H1 (cell line): ENCODE measurements at regions not wholly inside any gene's neighbourhood (a gene's known extent, or its start where the extent isn't known, plus 50 kb on each side); places are given as distances from the start of the nearest gene placed in this dataset.

Source experiments
- CTCF ChIA-PET: fragments of 300-600 bp; sonication (Branson Sonifier 250); formaldehyde crosslinking; loops from one replicate; lab custom pipeline; 2021; ENCODE audit not compliant: partially characterized antibody; lab: Charles Lee
- POLR2A ChIA-PET: fragments of 300-600 bp; sonication (Branson Sonifier 250); formaldehyde crosslinking; loops from one replicate; lab custom pipeline; 2021; ENCODE audit warnings: inconsistent platforms; ENCODE audit not compliant: partially characterized antibody; lab: Charles Lee
- DNase-seq, 2 experiments: peaks; one replicate each; pipeline versions ENCODE4 v3.0.0 to v3.0.0-alpha.2; 2010 to 2022; ENCODE audit warnings: low spot score in 2 of 2, low read depth in 1 of 2, mixed read lengths in 1 of 2
- FAIRE-seq: peaks from 2 replicates; lab custom pipeline; 2011; peaks lifted over from hg19 to GRCh38; lab: Jason Lieb, UNC
- H2AFZ ChIP-seq: 2 replicates; pipeline ENCODE4 v1.8.1; 2012; ENCODE audit warnings: low read length, inconsistent platforms
- H2AK5ac ChIP-seq: 2 replicates; pipeline ENCODE4 v1.6.1; 2013; ENCODE audit warnings: low read depth, low read length
- H2BK120ac ChIP-seq: replicated peaks from 2 replicates; pipeline ENCODE3; 2013; ENCODE audit warnings: low read depth, low read length, inconsistent platforms
- H2BK12ac ChIP-seq: 2 replicates; pipeline ENCODE4 v1.6.1; 2013; ENCODE audit warnings: low read depth, low read length
- H2BK15ac ChIP-seq: 2 replicates; pipeline ENCODE4 v1.6.1; 2013; ENCODE audit warnings: low read length
- H2BK20ac ChIP-seq: 2 replicates; pipeline ENCODE4 v1.6.1; 2013; ENCODE audit warnings: low read length
- H2BK5ac ChIP-seq: 2 replicates; pipeline ENCODE4 v1.6.1; 2013; ENCODE audit warnings: low read depth, low read length
- H3K14ac ChIP-seq: 2 replicates; pipeline ENCODE4 v1.6.1; 2013; ENCODE audit warnings: inconsistent platforms; ENCODE audit not compliant: insufficient read length
- H3K18ac ChIP-seq: 2 replicates; pipeline ENCODE4 v1.6.1; 2013; ENCODE audit warnings: low read length; ENCODE audit errors: extremely low read depth
- H3K23ac ChIP-seq: 2 replicates; pipeline ENCODE4 v1.6.1; 2013; ENCODE audit warnings: inconsistent platforms; ENCODE audit not compliant: insufficient read length
- H3K23me2 ChIP-seq: 2 replicates; pipeline ENCODE4 v1.6.1; 2013; ENCODE audit warnings: low read depth, low read length
- H3K27ac ChIP-seq: 2 replicates; pipeline ENCODE4 v1.6.1; 2011; ENCODE audit warnings: low read depth, low read length, inconsistent platforms
- H3K27me3 ChIP-seq, 4 experiments: replicated peaks in 1 of 4; 1 replicate in 1 of 4; 2 replicates in 3 of 4; pipeline versions ENCODE4 v1.6.1 to v1.8.1; 2011 to 2013; ENCODE audit warnings: low read length in 3 of 4, mild to moderate bottlenecking in 3 of 4, inconsistent platforms in 2 of 4, mixed read lengths in 2 of 4, moderate library complexity in 1 of 4; ENCODE audit not compliant: control insufficient read depth in 3 of 4, insufficient read depth in 3 of 4; ENCODE audit errors: extremely low read depth in 1 of 4
- H3K36me3 ChIP-seq, 4 experiments: 2 replicates each; pipeline versions ENCODE4 v1.6.1 to v1.8.1; 2011 to 2013; ENCODE audit warnings: mild to moderate bottlenecking in 4 of 4, low read length in 3 of 4, moderate library complexity in 2 of 4, control low read depth in 1 of 4, inconsistent platforms in 1 of 4; ENCODE audit not compliant: insufficient read depth in 4 of 4, control insufficient read depth in 2 of 4
- H3K4ac ChIP-seq: replicated peaks from 2 replicates; pipeline ENCODE3; 2013; ENCODE audit warnings: low read length, low read depth, mixed read lengths, inconsistent platforms; ENCODE audit not compliant: insufficient read length
- H3K4me1 ChIP-seq, 4 experiments: replicated peaks in 1 of 4; 1 replicate in 1 of 4; 2 replicates in 3 of 4; pipeline versions ENCODE4 v1.6.1 to v1.8.1; 2011 to 2013; ENCODE audit warnings: low read length in 3 of 4, inconsistent platforms in 2 of 4, mixed read lengths in 1 of 4; ENCODE audit not compliant: insufficient read depth in 4 of 4, control insufficient read depth in 3 of 4
- H3K4me2 ChIP-seq, 2 experiments: 2 replicates each; pipeline versions ENCODE4 v1.6.1 to v1.8.1; 2011 to 2013; ENCODE audit warnings: low read depth in 2 of 2, low read length in 2 of 2, control low read depth in 1 of 2, inconsistent platforms in 1 of 2, mild to moderate bottlenecking in 1 of 2; ENCODE audit not compliant: insufficient read depth in 1 of 2
- H3K4me3 ChIP-seq, 4 experiments: fragments of 200-600, 300-600 bp in 1 of 4; sonication (generic), shearing (Covaris generic), sonication (Bioruptor Twin) in 1 of 4; 2 replicates each; pipeline versions ENCODE4 v1.5.1 to v1.8.1; 2011 to 2016; ENCODE audit warnings: low read length in 4 of 4, low read depth in 3 of 4, control low read depth in 2 of 4, inconsistent platforms in 2 of 4, mild to moderate bottlenecking in 2 of 4, mixed read lengths in 1 of 4, moderate library complexity in 1 of 4; ENCODE audit not compliant: insufficient read depth in 2 of 4; ENCODE audit errors: extremely low read depth in 1 of 4
- H3K56ac ChIP-seq: replicated peaks from 2 replicates; pipeline ENCODE3; 2013; ENCODE audit warnings: low read depth, mild to moderate bottlenecking, mixed read lengths, low read length, inconsistent platforms; ENCODE audit not compliant: insufficient read length
- H3K79me1 ChIP-seq: 2 replicates; pipeline ENCODE4 v1.6.1; 2013; ENCODE audit warnings: low read depth, low read length, control low read depth
- H3K79me2 ChIP-seq, 2 experiments: 2 replicates each; pipeline versions ENCODE4 v1.6.1 to v1.8.1; 2012 to 2013; ENCODE audit warnings: low read length in 2 of 2, mild to moderate bottlenecking in 2 of 2, inconsistent platforms in 1 of 2; ENCODE audit not compliant: insufficient read depth in 2 of 2, control insufficient read depth in 1 of 2
- H3K9ac ChIP-seq, 4 experiments: replicated peaks in 1 of 4; 1 replicate in 1 of 4; 2 replicates in 3 of 4; pipeline versions ENCODE4 v1.6.1 to v1.8.1; 2011 to 2013; ENCODE audit warnings: low read depth in 3 of 4, low read length in 3 of 4, control low read depth in 2 of 4, mild to moderate bottlenecking in 2 of 4, moderate library complexity in 2 of 4, inconsistent platforms in 1 of 4; ENCODE audit errors: extremely low read depth in 1 of 4
- H3K9me3 ChIP-seq, 2 experiments: 2 replicates each; pipeline versions ENCODE4 v1.6.1 to v1.8.1; 2012 to 2013; ENCODE audit warnings: mild to moderate bottlenecking in 2 of 2, moderate library complexity in 2 of 2, control low read depth in 1 of 2, inconsistent platforms in 1 of 2, low read depth in 1 of 2, low read length in 1 of 2, mixed read lengths in 1 of 2; ENCODE audit not compliant: insufficient read depth in 2 of 2
- H4K20me1 ChIP-seq, 2 experiments: replicated peaks in 1 of 2; 2 replicates each; pipeline versions ENCODE3 to v1.8.1; 2011 to 2013; ENCODE audit warnings: inconsistent platforms in 2 of 2, low read length in 2 of 2, mild to moderate bottlenecking in 1 of 2; ENCODE audit not compliant: insufficient read depth in 2 of 2, control insufficient read depth in 1 of 2
- H4K5ac ChIP-seq: 2 replicates; pipeline ENCODE4 v1.6.1; 2013; ENCODE audit warnings: low read length, low read depth, mixed read lengths, inconsistent platforms; ENCODE audit not compliant: insufficient read length
- H4K8ac ChIP-seq: 2 replicates; pipeline ENCODE4 v1.8.0; 2013; ENCODE audit warnings: mild to moderate bottlenecking, moderate library complexity, low read length, inconsistent platforms; ENCODE audit not compliant: insufficient read depth; ENCODE audit errors: extremely low read depth
- H4K91ac ChIP-seq: replicated peaks from 2 replicates; pipeline ENCODE3; 2013; ENCODE audit warnings: low read length, mixed read lengths, inconsistent platforms; ENCODE audit not compliant: insufficient read length
- BCL11A ChIP-seq, 2 experiments: IDR thresholded peaks; one replicate each; pipeline ENCODE4 v1.6.1; 2011; ENCODE audit warnings: low read depth in 2 of 2, low read length in 2 of 2, mild to moderate bottlenecking in 2 of 2
- CHD1 ChIP-seq: IDR thresholded peaks from 2 replicates; pipeline ENCODE4 v1.6.1; 2012; ENCODE audit warnings: low read depth, low read length, improper control_type of control experiment
- CHD2 ChIP-seq: IDR thresholded peaks from 2 replicates; pipeline ENCODE4 v1.6.1; 2012; ENCODE audit warnings: low read length, improper control_type of control experiment
- KDM5A ChIP-seq: fragments of 200-600 bp; IDR thresholded peaks from 2 replicates; pipeline ENCODE4 v1.7.1; 2012; ENCODE audit warnings: mild to moderate bottlenecking, low read length, inconsistent platforms, mixed read lengths
- PHF8 ChIP-seq: fragments of 200-600 bp; sonication (generic); conservative IDR thresholded peaks from 2 replicates; pipeline ENCODE4 v1.7.1; 2012; ENCODE audit warnings: low read depth, mild to moderate bottlenecking, inconsistent platforms, low read length, moderate library complexity
- POLR2A ChIP-seq, 2 experiments: IDR thresholded peaks; 1 replicate in 1 of 2; 2 replicates in 1 of 2; pipeline ENCODE4 v1.6.1; 2011; ENCODE audit warnings: low read depth in 2 of 2, low read length in 2 of 2, mild to moderate bottlenecking in 2 of 2; ENCODE audit errors: control extremely low read depth in 1 of 2
- RBBP5 ChIP-seq: IDR thresholded peaks from 2 replicates; pipeline ENCODE4 v1.7.1; 2012; ENCODE audit warnings: low read depth, mild to moderate bottlenecking, inconsistent platforms, low read length, moderate library complexity, borderline replicate concordance
- RXRA ChIP-seq: IDR thresholded peaks from 2 replicates; pipeline ENCODE4 v1.6.1; 2011; ENCODE audit warnings: low read depth, mild to moderate bottlenecking, low read length, moderate library complexity; ENCODE audit not compliant: insufficient read depth
- SIN3A ChIP-seq, 2 experiments: IDR thresholded peaks in 1 of 2; conservative IDR thresholded peaks in 1 of 2; 2 replicates each; pipeline ENCODE4 v1.6.1; 2011 to 2012; ENCODE audit warnings: low read length in 2 of 2, improper control_type of control experiment in 1 of 2, low read depth in 1 of 2, mild to moderate bottlenecking in 1 of 2
- SIX5 ChIP-seq: IDR thresholded peaks from 2 replicates; pipeline ENCODE4 v1.6.1; 2011; ENCODE audit warnings: mild to moderate bottlenecking, low read depth, low read length
- SP2 ChIP-seq: IDR thresholded peaks from 2 replicates; pipeline ENCODE4 v1.6.1; 2012; ENCODE audit warnings: mild to moderate bottlenecking, low read length, inconsistent platforms
- YY1 ChIP-seq: IDR thresholded peaks from 2 replicates; pipeline ENCODE4 v1.6.1; 2011; ENCODE audit warnings: low read depth, mild to moderate bottlenecking, low read length
- WGBS, 2 experiments: shearing (Covaris generic) in 1 of 2; methylation state at CpG; one replicate each; pipeline versions ENCODE4 v1.1.6 to v1.1.7; 2013 to 2015; ENCODE audit warnings: low lambda C conversion rate in 2 of 2, mixed read lengths in 2 of 2, inconsistent platforms in 1 of 2, low coverage in 1 of 2, missing lambda C conversion rate in 1 of 2; ENCODE audit not compliant: insufficient replicate concordance in 2 of 2, insufficient coverage in 1 of 2, insufficient read length in 1 of 2; ENCODE audit errors: extremely low coverage in 1 of 2, missing lambda C conversion rate in 1 of 2; 5-methylcytosine and 5-hydroxymethylcytosine counted together
- TF ChIP-seq, protein P1 (sequence below): IDR thresholded peaks from 2 replicates; pipeline ENCODE4 v1.6.1; 2012; ENCODE audit warnings: low read length, inconsistent platforms
- TF ChIP-seq, protein P2 (sequence below): IDR thresholded peaks from 2 replicates; pipeline ENCODE4 v1.6.1; 2012; ENCODE audit warnings: inconsistent platforms

GRCh38 chr2:220033546-220033945 is 406.1 kb downstream of the SLC4A3 start:
- DNase-seq, result no peak
- no peak overlapping the region for H3K27ac ChIP-seq
- H2AFZ ChIP-seq, result no peak overlapping the region
- H3K56ac ChIP-seq, result no peak overlapping the region
- H4K91ac ChIP-seq, result no peak overlapping the region
- no peaks in the 10 kb centered on the region for H3K79me2 ChIP-seq
- no peak overlapping the region for H2BK12ac ChIP-seq
- H3K23ac ChIP-seq, result no peak overlapping the region
- no peak overlapping the region for H3K4ac ChIP-seq
- no peak overlapping the region for H2BK120ac ChIP-seq
- no peak overlapping the region for H2BK5ac ChIP-seq
- no peak overlapping the region for H4K5ac ChIP-seq
- no peak overlapping the region for H2BK20ac ChIP-seq
- H3K9ac ChIP-seq, result no peak overlapping the region
- H3K14ac ChIP-seq, result no peak overlapping the region
- FAIRE-seq, result no peak
- no peak overlapping the region for H3K4me3 ChIP-seq
- H3K4me2 ChIP-seq, result no peak overlapping the region
- no peaks in the 10 kb centered on the region for H3K9me3 ChIP-seq
- no peak overlapping the region for H2BK15ac ChIP-seq
- ChIA-PET CTCF (interaction anchor here (1.3 kb wide), 1 partner anchor 18 kb away, joined by 3 read pairs; no protein-coding TSS in a partner anchor), POLR2A (no interaction called here)
- H3K18ac ChIP-seq, result no peak overlapping the region
- H3K27me3 ChIP-seq, result no peaks in the 10 kb centered on the region
- H3K4me1 ChIP-seq, result no peaks in the 10 kb centered on the region
- no peak overlapping the region for H2AK5ac ChIP-seq
- no peak overlapping the region for H4K8ac ChIP-seq
- no peaks in the 10 kb centered on the region for H3K36me3 ChIP-seq
- H4K20me1 ChIP-seq, result no peaks in the 10 kb centered on the region
- no peaks in the 10 kb centered on the region for H3K79me1 ChIP-seq
- H3K23me2 ChIP-seq, result no peaks in the 10 kb centered on the region
- WGBS, 2 experiments, result 94% methylated on average over 1 of the region's 1 CpG; no CpG with 5 or more reads in 1 of the 2 experiments
- TF ChIP-seq, protein P1, sequence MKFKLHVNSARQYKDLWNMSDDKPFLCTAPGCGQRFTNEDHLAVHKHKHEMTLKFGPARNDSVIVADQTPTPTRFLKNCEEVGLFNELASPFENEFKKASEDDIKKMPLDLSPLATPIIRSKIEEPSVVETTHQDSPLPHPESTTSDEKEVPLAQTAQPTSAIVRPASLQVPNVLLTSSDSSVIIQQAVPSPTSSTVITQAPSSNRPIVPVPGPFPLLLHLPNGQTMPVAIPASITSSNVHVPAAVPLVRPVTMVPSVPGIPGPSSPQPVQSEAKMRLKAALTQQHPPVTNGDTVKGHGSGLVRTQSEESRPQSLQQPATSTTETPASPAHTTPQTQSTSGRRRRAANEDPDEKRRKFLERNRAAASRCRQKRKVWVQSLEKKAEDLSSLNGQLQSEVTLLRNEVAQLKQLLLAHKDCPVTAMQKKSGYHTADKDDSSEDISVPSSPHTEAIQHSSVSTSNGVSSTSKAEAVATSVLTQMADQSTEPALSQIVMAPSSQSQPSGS, result no peak
- TF ChIP-seq CHD1 (no peak), KDM5A (no peak), SP2 (no peak), SIN3A (conservative IDR thresholded peaks at IDR 0.05 in 1 of 2, IDR thresholded peaks at IDR 0.05 in 1 of 2; ENCODE audit: low read depth in 1 of 2, low read length in 2 of 2) (no peak), RBBP5 (no peak), CHD2 (no peak), YY1 (no peak), RXRA (no peak), PHF8 (no peak), BCL11A (IDR thresholded peaks at IDR 0.05; ENCODE audit: low read depth in 2 of 2, low read length in 2 of 2) (no peak), POLR2A (IDR thresholded peaks at IDR 0.05; ENCODE audit: control extremely low read depth in 1 of 2, low read depth in 2 of 2, low read length in 2 of 2) (no peak), SIX5 (no peak)
- TF ChIP-seq, protein P2, sequence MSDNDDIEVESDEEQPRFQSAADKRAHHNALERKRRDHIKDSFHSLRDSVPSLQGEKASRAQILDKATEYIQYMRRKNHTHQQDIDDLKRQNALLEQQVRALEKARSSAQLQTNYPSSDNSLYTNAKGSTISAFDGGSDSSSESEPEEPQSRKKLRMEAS, result no peak
